A549 (cell line): ENCODE measurements at regions not wholly inside any gene's neighbourhood (a gene's known extent, or its start where the extent isn't known, plus 50 kb on each side); places are given as distances from the start of the nearest gene placed in this dataset.

ENCODE experiments used
- ATAC-seq, 2 experiments: fragments of 200-7000 bp in 1 of 2; fragments of >200 bp in 1 of 2; cut with Nextera tagmentation in 1 of 2; cut with Tn5 transposase in 1 of 2; 3 replicates each; pipeline versions ENCODE4 v1.8.0 to v1.9.1; 2018 to 2020; ENCODE audit warnings: mild to moderate bottlenecking in 1 of 2, moderate library complexity in 1 of 2
- CTCF ChIA-PET: fragments of 300-600 bp; sonication (Branson Sonifier 250); formaldehyde crosslinking; extraction: SDS; loops from one replicate; lab custom pipeline; 2021; ENCODE audit warnings: antibody characterized with exemption, inconsistent platforms; lab: Yijun Ruan, JAX
- POLR2A ChIA-PET: fragments of 350-600 bp; formaldehyde crosslinking; extraction: SDS; loops from one replicate; lab custom pipeline; 2021; ENCODE audit warnings: antibody characterized with exemption, inconsistent platforms; lab: Yijun Ruan, JAX
- DNase-seq, 2 experiments: peaks; one replicate each; pipeline versions ENCODE4 v3.0.0 to v3.0.0-alpha.2; 2011 to 2016; ENCODE audit warnings: low read depth in 1 of 2, low spot score in 1 of 2
- FAIRE-seq: peaks from 2 replicates; lab custom pipeline; 2011; peaks lifted over from hg19 to GRCh38; lab: Jason Lieb, UNC
- H3K27ac ChIP-seq, 2 experiments: fragments of >200 bp; sonication (Bioruptor Twin); formaldehyde crosslinking; 3 replicates each; pipeline ENCODE4 v1.5.1; 2016 to 2017
- H3K4me1 ChIP-seq: fragments of >200 bp; sonication (Bioruptor Twin); formaldehyde crosslinking; 3 replicates; pipeline ENCODE4 v1.6.1; 2016
- H3K4me2 ChIP-seq: fragments of >200 bp; sonication (Bioruptor Twin); formaldehyde crosslinking; 3 replicates; pipeline ENCODE4 v1.6.1; 2016
- H3K4me3 ChIP-seq: fragments of >200 bp; sonication (Bioruptor Twin); formaldehyde crosslinking; 3 replicates; pipeline ENCODE4 v1.5.1; 2016
- H3K9me3 ChIP-seq: fragments of >200 bp; sonication (Bioruptor Twin); formaldehyde crosslinking; 3 replicates; pipeline ENCODE4 v1.6.1; 2016
- FOSB ChIP-seq: fragments of 250-450 bp; sonication (Bioruptor Pico); IDR thresholded peaks from 2 replicates; pipeline ENCODE4 v1.5.0; 2020; ENCODE audit warnings: mild to moderate bottlenecking, moderate library complexity
- GATA3 ChIP-seq: IDR thresholded peaks from 2 replicates; pipeline ENCODE4 v1.6.1; 2012; ENCODE audit warnings: borderline replicate concordance
- RAD21 ChIP-seq, 2 experiments: fragments of >200 bp in 1 of 2; sonication (Bioruptor Twin) in 1 of 2; formaldehyde crosslinking in 1 of 2; IDR thresholded peaks in 1 of 2; conservative IDR thresholded peaks in 1 of 2; 2 replicates in 1 of 2; 3 replicates in 1 of 2; pipeline ENCODE4 v1.6.1; 2012 to 2018; ENCODE audit warnings: inconsistent platforms in 1 of 2
- SMC3 ChIP-seq: fragments of >200 bp; sonication (Bioruptor Twin); formaldehyde crosslinking; IDR thresholded peaks from 3 replicates; pipeline ENCODE4 v1.6.1; 2018; ENCODE audit warnings: inconsistent platforms
- WGBS: methylation state at CpG from one replicate; pipeline ENCODE4 v1.1.6; 2017; ENCODE audit errors: missing lambda C conversion rate; 5-methylcytosine and 5-hydroxymethylcytosine counted together
- TF ChIP-seq, protein P1 (sequence below): fragments of >200 bp; sonication (Bioruptor Twin); formaldehyde crosslinking; IDR thresholded peaks from 3 replicates; pipeline ENCODE4 v1.5.1; 2016

DNA sequence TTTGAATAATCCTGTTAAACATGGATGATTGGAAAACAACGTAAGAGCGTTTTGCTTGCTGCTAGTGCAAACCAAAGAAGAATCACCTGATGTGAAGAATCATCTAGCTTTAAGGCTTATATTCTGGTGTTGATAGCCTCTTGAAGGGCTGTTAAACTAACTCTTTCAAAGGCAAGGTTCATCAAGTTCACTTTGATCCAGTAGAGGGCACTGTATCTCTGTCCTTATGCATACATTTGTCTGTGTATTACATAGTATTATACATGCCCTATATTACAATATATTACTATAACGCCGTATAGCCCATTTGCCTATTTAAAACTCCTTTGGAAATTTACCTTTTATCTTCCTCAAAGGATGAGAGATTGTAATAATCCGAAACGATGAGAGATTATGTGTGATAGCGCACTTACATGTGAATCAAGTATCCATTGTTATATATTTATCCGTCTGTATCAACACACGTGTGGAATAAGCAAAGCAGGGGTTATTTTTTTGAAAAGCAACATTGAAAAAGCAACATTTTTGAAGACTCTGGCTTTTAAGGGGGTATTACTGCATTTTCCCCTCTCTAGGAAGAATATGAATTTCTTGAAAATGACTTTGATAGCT lies 50.8 kb upstream of the NRN1 start:
- no peak for FAIRE-seq
- 15% methylated on average over 9 of the region's 9 CpGs for WGBS
- Histone ChIP-seq H3K27ac (no peak overlapping the region), H3K4me2 (no peak overlapping the region), H3K9me3 (no peaks in the 10 kb centered on the region), H3K4me1 (no peaks in the 10 kb centered on the region), H3K4me3 (no peak overlapping the region)
- ATAC-seq = peak; percentile 70 to 86; a peak in 3 of 6 replicates
- TF ChIP-seq FOSB (CRISPR knock-in tag) (no peak), SMC3 (peak; percentile 53), RAD21 (conservative IDR thresholded peaks at IDR 0.05 in 1 of 2, IDR thresholded peaks at IDR 0.05 in 1 of 2) (peak; percentile 46 to 56), GATA3 (no peak)
- TF ChIP-seq, protein P1, sequence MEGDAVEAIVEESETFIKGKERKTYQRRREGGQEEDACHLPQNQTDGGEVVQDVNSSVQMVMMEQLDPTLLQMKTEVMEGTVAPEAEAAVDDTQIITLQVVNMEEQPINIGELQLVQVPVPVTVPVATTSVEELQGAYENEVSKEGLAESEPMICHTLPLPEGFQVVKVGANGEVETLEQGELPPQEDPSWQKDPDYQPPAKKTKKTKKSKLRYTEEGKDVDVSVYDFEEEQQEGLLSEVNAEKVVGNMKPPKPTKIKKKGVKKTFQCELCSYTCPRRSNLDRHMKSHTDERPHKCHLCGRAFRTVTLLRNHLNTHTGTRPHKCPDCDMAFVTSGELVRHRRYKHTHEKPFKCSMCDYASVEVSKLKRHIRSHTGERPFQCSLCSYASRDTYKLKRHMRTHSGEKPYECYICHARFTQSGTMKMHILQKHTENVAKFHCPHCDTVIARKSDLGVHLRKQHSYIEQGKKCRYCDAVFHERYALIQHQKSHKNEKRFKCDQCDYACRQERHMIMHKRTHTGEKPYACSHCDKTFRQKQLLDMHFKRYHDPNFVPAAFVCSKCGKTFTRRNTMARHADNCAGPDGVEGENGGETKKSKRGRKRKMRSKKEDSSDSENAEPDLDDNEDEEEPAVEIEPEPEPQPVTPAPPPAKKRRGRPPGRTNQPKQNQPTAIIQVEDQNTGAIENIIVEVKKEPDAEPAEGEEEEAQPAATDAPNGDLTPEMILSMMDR = peak; percentile 57
- ChIA-PET POLR2A (no interaction called here), CTCF (interaction anchor here (0.5 to 5.7 kb wide), 11 partner anchors 10 to 494 kb away, joined by 3 to 39 read pairs (median 3); no protein-coding TSS in a partner anchor)
- peak; percentile 12 to 50 for DNase-seq
